ENCODE measurements at regions not wholly inside any gene's neighbourhood (a gene's known extent, or its start where the extent isn't known, plus 50 kb on each side); places are given as distances from the start of the nearest gene placed in this dataset.

DNA sequence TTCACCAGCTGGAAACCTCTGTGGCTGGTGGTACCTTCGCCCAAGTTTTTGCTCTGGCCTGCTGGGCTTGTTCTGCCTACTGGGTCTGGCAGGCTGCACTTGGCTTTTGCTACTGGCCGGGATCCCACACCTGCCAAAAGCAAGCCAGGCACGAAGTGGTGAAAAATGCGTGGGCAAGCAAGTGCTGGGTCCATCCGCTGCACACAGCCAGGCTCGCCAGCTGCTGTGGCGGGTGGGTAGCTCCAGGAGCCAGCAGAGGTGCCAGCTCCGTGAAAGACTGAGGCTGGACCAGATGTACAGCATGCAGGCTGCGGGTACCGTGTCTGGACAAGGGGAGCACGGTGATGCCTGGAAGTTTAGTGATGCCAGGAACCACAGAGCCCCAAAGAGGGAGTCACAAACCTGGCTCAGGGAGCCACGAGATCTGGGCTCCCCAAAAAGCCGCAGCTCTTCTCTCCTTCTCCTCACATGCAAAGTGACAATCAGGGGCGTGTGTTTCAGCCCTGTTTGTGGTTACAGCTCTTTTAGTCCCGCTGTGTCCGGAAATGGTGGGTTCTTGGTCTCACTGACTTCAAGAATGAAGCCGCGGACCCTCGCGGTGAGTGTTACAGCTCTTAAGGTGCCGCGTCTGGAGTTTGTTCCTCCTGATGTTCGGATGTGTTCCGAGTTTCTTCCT, 1455.6 kb upstream of the GBE1 start:
- H3K27me3 ChIP-seq (ENCODE audit: control insufficient read depth, insufficient read depth, low read length), result no peaks in the 10 kb centered on the region
- no peak for DNase-seq (ENCODE audit: low read depth)
- TF ChIP-seq, protein P1, sequence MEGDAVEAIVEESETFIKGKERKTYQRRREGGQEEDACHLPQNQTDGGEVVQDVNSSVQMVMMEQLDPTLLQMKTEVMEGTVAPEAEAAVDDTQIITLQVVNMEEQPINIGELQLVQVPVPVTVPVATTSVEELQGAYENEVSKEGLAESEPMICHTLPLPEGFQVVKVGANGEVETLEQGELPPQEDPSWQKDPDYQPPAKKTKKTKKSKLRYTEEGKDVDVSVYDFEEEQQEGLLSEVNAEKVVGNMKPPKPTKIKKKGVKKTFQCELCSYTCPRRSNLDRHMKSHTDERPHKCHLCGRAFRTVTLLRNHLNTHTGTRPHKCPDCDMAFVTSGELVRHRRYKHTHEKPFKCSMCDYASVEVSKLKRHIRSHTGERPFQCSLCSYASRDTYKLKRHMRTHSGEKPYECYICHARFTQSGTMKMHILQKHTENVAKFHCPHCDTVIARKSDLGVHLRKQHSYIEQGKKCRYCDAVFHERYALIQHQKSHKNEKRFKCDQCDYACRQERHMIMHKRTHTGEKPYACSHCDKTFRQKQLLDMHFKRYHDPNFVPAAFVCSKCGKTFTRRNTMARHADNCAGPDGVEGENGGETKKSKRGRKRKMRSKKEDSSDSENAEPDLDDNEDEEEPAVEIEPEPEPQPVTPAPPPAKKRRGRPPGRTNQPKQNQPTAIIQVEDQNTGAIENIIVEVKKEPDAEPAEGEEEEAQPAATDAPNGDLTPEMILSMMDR (IDR thresholded peaks at IDR 0.05; ENCODE audit: insufficient read depth, low read depth, low read length), result no peak
- ChIA-PET CTCF (no interaction called here), POLR2A (no interaction called here)
- H3K36me3 ChIP-seq (ENCODE audit: control insufficient read depth, insufficient read depth, low read length), result no peaks in the 10 kb centered on the region
- no peak overlapping the region for H3K4me3 ChIP-seq (ENCODE audit: low read depth, low read length)

DNA sequence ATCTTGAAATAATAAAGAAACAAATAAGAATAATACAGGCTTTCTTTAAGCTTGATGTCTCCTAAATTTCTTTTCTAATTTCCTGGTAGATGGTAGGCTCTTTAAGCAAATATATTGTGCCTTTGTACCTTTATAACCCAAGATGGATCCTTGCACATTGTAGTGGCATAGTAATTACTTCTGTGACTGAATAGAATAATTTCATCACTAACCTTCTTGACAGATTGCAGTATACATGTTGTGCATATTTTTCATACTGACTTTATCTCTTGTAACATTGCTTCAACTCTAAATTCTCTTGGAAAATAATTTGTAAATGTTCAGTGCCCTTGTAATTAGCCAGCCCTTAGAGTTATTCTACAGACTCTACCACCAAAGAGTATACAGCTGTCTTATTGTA, 1433.8 kb upstream of the GBE1 start:
- no peaks in the 10 kb centered on the region for H3K36me3 ChIP-seq (ENCODE audit: control insufficient read depth, insufficient read depth, low read length)
- H3K4me3 ChIP-seq (ENCODE audit: low read depth, low read length), result no peak overlapping the region
- H3K27me3 ChIP-seq (ENCODE audit: control insufficient read depth, insufficient read depth, low read length), result no peaks in the 10 kb centered on the region
- no peak for DNase-seq (ENCODE audit: low read depth)
- POLR2A ChIA-PET, result no interaction called here
- TF ChIP-seq, protein P1 (IDR thresholded peaks at IDR 0.05; ENCODE audit: insufficient read depth, low read depth, low read length), result no peak
- CTCF ChIA-PET, result no interaction called here

- POLR2A ChIA-PET, result no interaction called here
- Histone ChIP-seq H3K27me3 (ENCODE audit: control insufficient read depth, insufficient read depth, low read length) (no peaks in the 10 kb centered on the region), H3K4me3 (ENCODE audit: low read depth, low read length) (no peak overlapping the region), H3K36me3 (ENCODE audit: control insufficient read depth, insufficient read depth, low read length) (no peaks in the 10 kb centered on the region)
- CTCF ChIA-PET, result no interaction called here
- TF ChIP-seq, protein P1 (IDR thresholded peaks at IDR 0.05; ENCODE audit: insufficient read depth, low read depth, low read length), result no peak
- DNase-seq (ENCODE audit: low read depth), result no peak
Observed at GRCh38 chr3:83193526-83193925, 1432.1 kb upstream of the GBE1 start.

GRCh38 chr3:83189634-83190033, 1428.2 kb upstream of the GBE1 start:
- H3K4me3 ChIP-seq (ENCODE audit: low read depth, low read length), result no peak overlapping the region
- POLR2A ChIA-PET, result no interaction called here
- CTCF ChIA-PET, result no interaction called here
- H3K27me3 ChIP-seq (ENCODE audit: control insufficient read depth, insufficient read depth, low read length), result no peaks in the 10 kb centered on the region
- DNase-seq (ENCODE audit: low read depth), result no peak
- no peaks in the 10 kb centered on the region for H3K36me3 ChIP-seq (ENCODE audit: control insufficient read depth, insufficient read depth, low read length)
- TF ChIP-seq, protein P1 (IDR thresholded peaks at IDR 0.05; ENCODE audit: insufficient read depth, low read depth, low read length), result no peak

DNA sequence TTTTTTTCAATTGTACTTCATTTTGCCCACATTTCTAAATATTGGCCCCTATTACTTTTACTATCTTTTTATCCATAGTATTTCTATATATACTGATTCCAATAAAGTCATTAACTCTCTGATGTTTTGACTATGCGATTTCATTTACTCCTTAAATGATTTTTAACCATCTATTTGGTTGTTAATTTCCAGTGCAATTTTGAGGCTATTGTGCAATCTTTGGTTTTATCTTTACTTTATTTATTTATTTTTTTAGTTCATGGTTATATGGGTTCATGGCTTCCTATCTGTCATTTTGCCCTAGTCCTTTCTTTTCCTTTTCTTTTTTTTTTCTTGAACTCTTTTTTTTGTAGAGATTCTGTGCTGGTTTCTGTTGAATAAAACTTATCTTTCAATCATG, 1408.0 kb upstream of the GBE1 start:
- POLR2A ChIA-PET, result no interaction called here
- TF ChIP-seq, protein P1 (IDR thresholded peaks at IDR 0.05; ENCODE audit: insufficient read depth, low read depth, low read length), result no peak
- DNase-seq (ENCODE audit: low read depth), result no peak
- Histone ChIP-seq H3K36me3 (ENCODE audit: control insufficient read depth, insufficient read depth, low read length) (no peaks in the 10 kb centered on the region), H3K4me3 (ENCODE audit: low read depth, low read length) (no peak overlapping the region), H3K27me3 (ENCODE audit: control insufficient read depth, insufficient read depth, low read length) (no peaks in the 10 kb centered on the region)
- CTCF ChIA-PET, result no interaction called here
